GM12878 (cell line): ENCODE measurements at regions not wholly inside any gene's neighbourhood (a gene's known extent, or its start where the extent isn't known, plus 50 kb on each side); places are given as distances from the start of the nearest gene placed in this dataset.

Experiments
- ATAC-seq: fragments of 200-7000 bp; cut with Tn5 transposase; 3 replicates; pipeline ENCODE4 v1.9.1; 2020; ENCODE audit warnings: mild to moderate bottlenecking, moderate library complexity
- BruUV-seq: library from RNA; stranded (reverse); fragments of 400-500 nt; replicated peaks from 2 replicates; lab custom pipeline; 2021; lab: Mats Ljungman, UMichigan
- CTCF ChIA-PET: fragments of 300-600 bp; sonication (Branson Sonifier 250); formaldehyde crosslinking; extraction: SDS; loops from one replicate; lab custom pipeline; 2021; ENCODE audit warnings: inconsistent platforms; lab: Yijun Ruan, JAX
- POLR2A ChIA-PET: fragments of 350-600 bp; formaldehyde crosslinking; extraction: SDS; loops from one replicate; lab custom pipeline; 2021; ENCODE audit warnings: inconsistent platforms; lab: Charles Lee
- RAD21 ChIA-PET: fragments of 300-600 bp; sonication (Branson Sonifier 250); formaldehyde crosslinking; loops from one replicate; lab custom pipeline; 2023; ENCODE audit warnings: antibody characterized with exemption; ENCODE audit not compliant: unreplicated experiment; lab: Charles Lee
- SMC1A ChIA-PET: fragments of 300-600 bp; sonication (Branson Sonifier 250); formaldehyde crosslinking; loops from one replicate; lab custom pipeline; 2023; ENCODE audit not compliant: unreplicated experiment, uncharacterized antibody; lab: Charles Lee
- DNase-seq: peaks from one replicate; pipeline ENCODE4 v3.0.0-alpha.2; 2011; ENCODE audit warnings: low read depth, low spot score
- FAIRE-seq: peaks from 3 replicates; lab custom pipeline; 2011; peaks lifted over from hg19 to GRCh38; lab: Jason Lieb, UNC
- H2AFZ ChIP-seq: 2 replicates; pipeline ENCODE4 v1.6.0; 2011; ENCODE audit warnings: low read depth, low read length, control low read depth; ENCODE audit not compliant: control insufficient read depth
- H3K27ac ChIP-seq: 2 replicates; pipeline ENCODE4 v1.5.1; 2011; ENCODE audit warnings: control low read depth; ENCODE audit not compliant: control insufficient read depth, insufficient read depth
- H3K27me3 ChIP-seq, 2 experiments: replicated peaks in 1 of 2; 2 replicates each; pipeline versions ENCODE4 v1.6.0 to v1.6.1; 2011; ENCODE audit warnings: low read length in 1 of 2; ENCODE audit not compliant: control insufficient read depth in 2 of 2, insufficient read depth in 2 of 2
- H3K36me3 ChIP-seq, 2 experiments: 2 replicates each; pipeline ENCODE4 v1.5.1; 2011; ENCODE audit warnings: low read length in 1 of 2; ENCODE audit not compliant: control insufficient read depth in 2 of 2, insufficient read depth in 2 of 2
- H3K4me1 ChIP-seq: 2 replicates; pipeline ENCODE4 v1.6.1; 2011; ENCODE audit warnings: mild to moderate bottlenecking, low read length, moderate library complexity, mixed read lengths; ENCODE audit not compliant: control insufficient read depth, insufficient read depth
- H3K4me2 ChIP-seq: 2 replicates; pipeline ENCODE4 v1.6.0; 2011; ENCODE audit warnings: control low read depth; ENCODE audit not compliant: control insufficient read depth, insufficient read depth
- H3K4me3 ChIP-seq: fragments of 200-600 bp; sonication (generic); 2 replicates; pipeline ENCODE4 v1.5.1; 2016
- H3K79me2 ChIP-seq: 2 replicates; pipeline ENCODE4 v1.6.0; 2011; ENCODE audit warnings: low read length; ENCODE audit not compliant: control insufficient read depth, insufficient read depth
- H3K9ac ChIP-seq: 2 replicates; pipeline ENCODE4 v1.8.0; 2011; ENCODE audit warnings: low read length, control low read depth, mixed read lengths; ENCODE audit not compliant: control insufficient read depth, insufficient read depth
- H3K9me3 ChIP-seq: replicated peaks from 3 replicates; pipeline ENCODE4 v1.5.1; 2011; ENCODE audit warnings: mild to moderate bottlenecking, low read length; ENCODE audit not compliant: control insufficient read depth, insufficient read depth
- H4K20me1 ChIP-seq: 2 replicates; pipeline ENCODE4 v1.6.0; 2011; ENCODE audit not compliant: control insufficient read depth, insufficient read depth
- BHLHE40 ChIP-seq, 2 experiments: fragments of 450-650 bp in 1 of 2; IDR thresholded peaks; 2 replicates each; pipeline ENCODE4 v1.6.1; 2011 to 2017; ENCODE audit warnings: low read depth in 2 of 2, borderline replicate concordance in 1 of 2, improper control_type of control experiment in 1 of 2, low read length in 1 of 2, mild to moderate bottlenecking in 1 of 2
- CBX5 ChIP-seq: sonication (generic); IDR thresholded peaks from 2 replicates; pipeline ENCODE4 v1.6.1; 2016; ENCODE audit warnings: low read depth, moderate library complexity, mild to moderate bottlenecking, inconsistent platforms
- CEBPB ChIP-seq, 2 experiments: fragments of 150-350 bp in 1 of 2; IDR thresholded peaks; 2 replicates each; pipeline ENCODE4 v1.6.1; 2012 to 2014; ENCODE audit warnings: low read depth in 2 of 2, low read length in 2 of 2, borderline replicate concordance in 1 of 2, inconsistent platforms in 1 of 2
- GATAD2B ChIP-seq: fragments of 450-650 bp; conservative IDR thresholded peaks from 2 replicates; pipeline ENCODE4 v1.6.1; 2017; ENCODE audit warnings: low read depth, mild to moderate bottlenecking, moderate library complexity
- MXI1 ChIP-seq: fragments of 150-350 bp; IDR thresholded peaks from 2 replicates; pipeline ENCODE4 v1.6.1; 2011; ENCODE audit warnings: low read depth, mild to moderate bottlenecking, inconsistent platforms, low read length, improper control_type of control experiment
- NFIC ChIP-seq: IDR thresholded peaks from 2 replicates; pipeline ENCODE4 v1.6.1; 2012; ENCODE audit warnings: low read depth, mild to moderate bottlenecking, inconsistent platforms, low read length, moderate library complexity
- NR2F1 ChIP-seq: fragments of 450-650 bp; conservative IDR thresholded peaks from 2 replicates; pipeline ENCODE4 v1.6.1; 2017; ENCODE audit warnings: mild to moderate bottlenecking
- PAX5 ChIP-seq: IDR thresholded peaks from 2 replicates; pipeline ENCODE4 v1.6.1; 2011; ENCODE audit warnings: low read depth, low read length, borderline replicate concordance
- RAD21 ChIP-seq: IDR thresholded peaks from 2 replicates; pipeline ENCODE4 v1.6.1; 2011; ENCODE audit warnings: mild to moderate bottlenecking, low read depth, low read length, moderate library complexity; ENCODE audit not compliant: insufficient read depth
- SIN3A ChIP-seq: IDR thresholded peaks from 2 replicates; pipeline ENCODE4 v1.6.1; 2012; ENCODE audit warnings: low read depth, low read length, improper control_type of control experiment
- SP1 ChIP-seq: IDR thresholded peaks from one replicate; pipeline ENCODE4 v1.6.1; 2011; ENCODE audit warnings: low read depth, low read length
- SRF ChIP-seq, 2 experiments: IDR thresholded peaks; 2 replicates each; pipeline ENCODE4 v1.6.1; 2011; ENCODE audit warnings: low read depth in 2 of 2, low read length in 2 of 2, mild to moderate bottlenecking in 1 of 2, moderate library complexity in 1 of 2
- STAT1 ChIP-seq: fragments of 450-650 bp; conservative IDR thresholded peaks from 2 replicates; pipeline ENCODE4 v1.6.1; 2014; ENCODE audit warnings: antibody characterized with exemption, mild to moderate bottlenecking
- SUPT20H ChIP-seq: IDR thresholded peaks from 2 replicates; pipeline ENCODE4 v1.6.1; 2011; ENCODE audit warnings: low read depth, mild to moderate bottlenecking, low read length, moderate library complexity, borderline replicate concordance; ENCODE audit not compliant: control insufficient read depth
- WGBS: methylation state at CpG from one replicate; pipeline ENCODE4 v1.1.6; 2016; ENCODE audit warnings: low lambda C conversion rate; ENCODE audit not compliant: insufficient replicate concordance, insufficient coverage; ENCODE audit errors: missing lambda C conversion rate; 5-methylcytosine and 5-hydroxymethylcytosine counted together
- in situ Hi-C: fragments of 300-500 bp; cut with MboI; formaldehyde crosslinking; loops from 9 replicates; pipeline ENCODE4 v1.14.3; 2018; ENCODE audit warnings: mixed read lengths
- intact Hi-C: fragments of 100-400 bp; cut with micrococcal nuclease; formaldehyde crosslinking; loops from one replicate; pipeline ENCODE4 v1.14.2; 2022; ENCODE audit not compliant: unreplicated experiment
- TF ChIP-seq, protein P1 (sequence below): fragments of 450-650 bp; conservative IDR thresholded peaks from 2 replicates; pipeline ENCODE4 v1.6.1; 2017; ENCODE audit warnings: mild to moderate bottlenecking, moderate library complexity

DNA sequence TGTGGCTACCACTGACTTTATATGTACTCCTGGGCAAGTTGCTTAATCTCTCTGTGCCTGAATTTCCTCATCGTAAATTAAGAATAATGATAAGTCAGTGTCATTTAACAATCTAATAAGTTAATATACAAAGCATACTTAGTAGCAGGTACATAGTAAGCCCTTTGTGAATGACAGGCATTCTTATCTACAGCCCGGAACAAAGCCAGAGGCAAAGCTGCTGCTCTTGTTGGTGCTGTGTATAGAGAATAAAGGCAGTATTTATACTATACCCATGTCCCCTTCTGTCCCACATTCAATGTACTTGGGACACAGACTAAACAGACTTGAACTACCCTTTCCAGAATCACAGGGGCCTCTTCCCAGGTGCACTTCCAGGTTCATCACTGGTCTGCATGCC, 229.7 kb upstream of the NCAM1 start:
- ChIA-PET RAD21 (no interaction called here), CTCF (no interaction called here), SMC1A (interaction anchor here (0.9 kb wide), 1 partner anchor 143 kb away, joined by 3 read pairs; no protein-coding TSS in a partner anchor), POLR2A (no interaction called here)
- H3K27me3 ChIP-seq, result no peaks in the 10 kb centered on the region
- no peak for DNase-seq
- H2AFZ ChIP-seq, result no peak overlapping the region
- no peak for ATAC-seq
- no TSS peak for BruUV-seq
- no peaks in the 10 kb centered on the region; the same call in 2 of the 3 replicates for H3K9me3 ChIP-seq
- no peaks in the 10 kb centered on the region for H3K36me3 ChIP-seq
- WGBS, result 63% methylated on average over 2 of the region's 2 CpGs
- H3K4me1 ChIP-seq, result peaks cover 3% of the 10 kb centered on the region; the same call in 1 of the 2 replicates
- in situ Hi-C loops (no loop called here), intact Hi-C loops (no loop called here)
- H3K79me2 ChIP-seq, result no peaks in the 10 kb centered on the region
- H4K20me1 ChIP-seq, result no peaks in the 10 kb centered on the region
- H3K4me3 ChIP-seq, result no peak overlapping the region
- H3K4me2 ChIP-seq, result no peak overlapping the region
- H3K9ac ChIP-seq, result no peak overlapping the region
- no peak for FAIRE-seq
- H3K27ac ChIP-seq, result no peak overlapping the region
- TF ChIP-seq NR2F1 (no peak), CEBPB (IDR thresholded peaks at IDR 0.05; ENCODE audit: borderline replicate concordance in 1 of 2, low read depth in 2 of 2, low read length in 2 of 2) (no peak), GATAD2B (no peak), SIN3A (no peak), SUPT20H (no peak), MXI1 (no peak), SP1 (no peak), NFIC (no peak), SRF (IDR thresholded peaks at IDR 0.05; ENCODE audit: low read depth in 2 of 2, low read length in 2 of 2) (no peak), CBX5 (no peak), STAT1 (no peak), RAD21 (no peak), PAX5 (no peak), BHLHE40 (IDR thresholded peaks at IDR 0.05; ENCODE audit: borderline replicate concordance in 1 of 2, low read depth in 2 of 2, low read length in 1 of 2) (no peak)
- TF ChIP-seq, protein P1, sequence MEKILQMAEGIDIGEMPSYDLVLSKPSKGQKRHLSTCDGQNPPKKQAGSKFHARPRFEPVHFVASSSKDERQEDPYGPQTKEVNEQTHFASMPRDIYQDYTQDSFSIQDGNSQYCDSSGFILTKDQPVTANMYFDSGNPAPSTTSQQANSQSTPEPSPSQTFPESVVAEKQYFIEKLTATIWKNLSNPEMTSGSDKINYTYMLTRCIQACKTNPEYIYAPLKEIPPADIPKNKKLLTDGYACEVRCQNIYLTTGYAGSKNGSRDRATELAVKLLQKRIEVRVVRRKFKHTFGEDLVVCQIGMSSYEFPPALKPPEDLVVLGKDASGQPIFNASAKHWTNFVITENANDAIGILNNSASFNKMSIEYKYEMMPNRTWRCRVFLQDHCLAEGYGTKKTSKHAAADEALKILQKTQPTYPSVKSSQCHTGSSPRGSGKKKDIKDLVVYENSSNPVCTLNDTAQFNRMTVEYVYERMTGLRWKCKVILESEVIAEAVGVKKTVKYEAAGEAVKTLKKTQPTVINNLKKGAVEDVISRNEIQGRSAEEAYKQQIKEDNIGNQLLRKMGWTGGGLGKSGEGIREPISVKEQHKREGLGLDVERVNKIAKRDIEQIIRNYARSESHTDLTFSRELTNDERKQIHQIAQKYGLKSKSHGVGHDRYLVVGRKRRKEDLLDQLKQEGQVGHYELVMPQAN, result no peak
